ENCODE measurements at regions not wholly inside any gene's neighbourhood (a gene's known extent, or its start where the extent isn't known, plus 50 kb on each side); places are given as distances from the start of the nearest gene placed in this dataset.

DNA sequence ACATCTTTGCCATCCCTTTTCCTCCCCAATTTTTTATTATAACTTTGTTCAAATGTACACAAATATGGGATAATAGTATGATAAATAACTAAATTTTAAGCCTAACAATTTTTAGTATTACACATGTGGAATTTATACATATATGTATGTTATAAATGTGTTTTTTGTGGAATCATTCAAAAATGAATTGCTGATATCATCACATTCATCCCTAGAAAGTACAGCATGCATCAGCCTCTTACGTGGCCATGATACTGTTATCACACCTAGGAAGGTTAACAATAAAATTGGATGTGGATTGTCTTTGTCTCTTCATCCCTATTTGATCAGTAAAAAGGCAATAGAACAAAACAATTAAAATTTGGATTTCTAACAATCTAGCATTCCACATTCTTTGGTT, 73.7 kb upstream of the DAP start:
- H3K23ac ChIP-seq (ENCODE audit: low read length in 2 of 2): no peak overlapping the region
- no peak overlapping the region for H2AK5ac ChIP-seq (ENCODE audit: low read length, severe bottlenecking)
- no peak overlapping the region for H2AFZ ChIP-seq (ENCODE audit: low read depth, low read length)
- H2BK120ac ChIP-seq (ENCODE audit: low read depth, low read length): no peak overlapping the region
- H3K14ac ChIP-seq (ENCODE audit: low read length in 2 of 2): no peak overlapping the region
- no peak overlapping the region for H2BK5ac ChIP-seq (ENCODE audit: low read depth, low read length, poor library complexity, severe bottlenecking)
- H3K4me3 ChIP-seq (ENCODE audit: insufficient read depth in 1 of 2, low read depth in 1 of 2, low read length in 2 of 2): no peak overlapping the region
- H3K79me1 ChIP-seq (replicated peaks; ENCODE audit: low read length, poor library complexity, severe bottlenecking): no peaks in the 10 kb centered on the region
- no peak overlapping the region for H3K4me2 ChIP-seq (ENCODE audit: low read length, poor library complexity, severe bottlenecking)
- no peak overlapping the region for H2BK15ac ChIP-seq (ENCODE audit: low read depth, poor library complexity, severe bottlenecking)
- no peak for DNase-seq
- H2BK12ac ChIP-seq (ENCODE audit: low read length in 2 of 2): no peak overlapping the region
- H3K9ac ChIP-seq (ENCODE audit: low read length): no peak overlapping the region
- no peaks in the 10 kb centered on the region for H3K9me3 ChIP-seq (ENCODE audit: control insufficient read depth, low read length)
- no peaks in the 10 kb centered on the region for H3K27me3 ChIP-seq (ENCODE audit: control insufficient read depth in 1 of 2, insufficient read depth in 1 of 2, low read length in 2 of 2)
- H3K4me1 ChIP-seq (ENCODE audit: control insufficient read depth, insufficient read depth, low read depth, low read length): peaks cover 6% of the 10 kb centered on the region
- H3K36me3 ChIP-seq (ENCODE audit: control insufficient read depth in 1 of 2, insufficient read depth in 2 of 2, low read depth in 1 of 2, low read length in 2 of 2): no peaks in the 10 kb centered on the region
- H3K27ac ChIP-seq (ENCODE audit: low read length, poor library complexity, severe bottlenecking): no peak overlapping the region
- H4K8ac ChIP-seq (ENCODE audit: low read length): no peak overlapping the region
- WGBS: no CpG with 5 or more reads among the region's 1 CpG
- no peak overlapping the region for H3K4ac ChIP-seq (ENCODE audit: low read depth in 1 of 2, low read length in 2 of 2)
- H3K18ac ChIP-seq (ENCODE audit: low read depth in 1 of 2, low read length in 2 of 2): no peak overlapping the region
- no peak overlapping the region for H4K91ac ChIP-seq (ENCODE audit: low read length)

DNA sequence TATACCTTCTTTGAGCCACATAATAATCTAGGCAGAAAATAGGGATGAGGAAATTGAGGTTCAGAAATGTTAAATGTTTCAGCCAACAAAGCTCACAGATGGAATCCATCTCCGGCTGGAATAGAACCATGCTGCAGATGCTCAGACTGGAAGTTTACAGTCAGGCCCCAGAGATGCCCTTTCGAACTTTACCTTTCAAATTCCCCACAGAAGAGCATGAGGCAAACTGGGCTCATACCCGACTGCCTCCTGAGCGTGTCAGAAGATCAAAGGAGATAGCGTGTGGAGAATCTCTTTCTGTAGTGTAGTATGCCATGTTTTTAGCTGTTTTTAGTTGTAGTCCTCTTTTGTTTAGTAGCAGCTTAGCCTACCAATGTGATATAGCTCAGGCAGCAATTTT, 72.0 kb upstream of the DAP start:
- H3K14ac ChIP-seq (ENCODE audit: low read length in 2 of 2): no peak overlapping the region
- H3K79me1 ChIP-seq (replicated peaks; ENCODE audit: low read length, poor library complexity, severe bottlenecking): no peaks in the 10 kb centered on the region

DNA sequence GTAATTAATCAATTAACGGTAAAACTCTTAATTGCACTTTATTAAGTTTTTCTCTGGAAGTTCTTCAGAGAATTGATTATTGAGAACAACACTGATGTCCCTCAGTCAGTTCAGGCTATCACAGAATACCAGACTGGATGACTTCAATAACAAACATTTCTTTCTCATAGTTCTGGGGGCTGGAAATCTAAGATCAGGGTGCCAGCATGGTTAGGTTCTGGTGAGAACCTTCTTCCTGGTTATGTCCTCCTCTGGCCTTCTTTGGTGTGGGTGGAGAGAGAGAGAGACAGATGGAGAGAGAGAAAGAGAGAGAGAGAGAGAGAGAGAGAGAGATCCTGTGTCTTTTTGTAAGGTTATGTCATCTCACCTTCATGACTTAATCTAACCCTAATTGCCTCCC, 71.4 kb upstream of the DAP start:
- Histone ChIP-seq H2AFZ (ENCODE audit: low read depth, low read length) (no peak overlapping the region), H3K4me2 (ENCODE audit: low read length, poor library complexity, severe bottlenecking) (no peak overlapping the region), H3K18ac (ENCODE audit: low read depth in 1 of 2, low read length in 2 of 2) (no peak overlapping the region), H3K27me3 (ENCODE audit: control insufficient read depth in 1 of 2, insufficient read depth in 1 of 2, low read length in 2 of 2) (no peaks in the 10 kb centered on the region), H2AK5ac (ENCODE audit: low read length, severe bottlenecking) (peak overlapping the region; percentile 74), H2BK5ac (ENCODE audit: low read depth, low read length, poor library complexity, severe bottlenecking) (no peak overlapping the region), H3K27ac (ENCODE audit: low read length, poor library complexity, severe bottlenecking) (no peak overlapping the region), H3K36me3 (ENCODE audit: control insufficient read depth in 1 of 2, insufficient read depth in 2 of 2, low read depth in 1 of 2, low read length in 2 of 2) (no peaks in the 10 kb centered on the region), H3K23ac (ENCODE audit: low read length in 2 of 2) (no peak overlapping the region), H3K9me3 (ENCODE audit: control insufficient read depth, low read length) (no peaks in the 10 kb centered on the region), H3K4ac (ENCODE audit: low read depth in 1 of 2, low read length in 2 of 2) (no peak overlapping the region), H4K91ac (ENCODE audit: low read length) (no peak overlapping the region), H2BK15ac (ENCODE audit: low read depth, poor library complexity, severe bottlenecking) (peak overlapping the region; percentile 40), H4K8ac (ENCODE audit: low read length) (no peak overlapping the region), H3K4me1 (ENCODE audit: control insufficient read depth, insufficient read depth, low read depth, low read length) (peaks cover 6% of the 10 kb centered on the region), H2BK120ac (ENCODE audit: low read depth, low read length) (no peak overlapping the region), H3K79me1 (replicated peaks; ENCODE audit: low read length, poor library complexity, severe bottlenecking) (no peaks in the 10 kb centered on the region), H3K9ac (ENCODE audit: low read length) (no peak overlapping the region), H2BK12ac (ENCODE audit: low read length in 2 of 2) (peak overlapping the region; percentile 46 to 71), H3K4me3 (ENCODE audit: insufficient read depth in 1 of 2, low read depth in 1 of 2, low read length in 2 of 2) (no peak overlapping the region), H3K14ac (ENCODE audit: low read length in 2 of 2) (no peak overlapping the region)
- WGBS: no CpG with 5 or more reads among the region's 1 CpG
- no peak for DNase-seq

More for the DNA sequence above, 72.0 kb upstream of the DAP start:
- DNase-seq: peak; percentile 32
- Histone ChIP-seq H3K9ac (ENCODE audit: low read length) (no peak overlapping the region), H3K27ac (ENCODE audit: low read length, poor library complexity, severe bottlenecking) (no peak overlapping the region), H3K18ac (ENCODE audit: low read depth in 1 of 2, low read length in 2 of 2) (no peak overlapping the region), H2BK5ac (ENCODE audit: low read depth, low read length, poor library complexity, severe bottlenecking) (no peak overlapping the region), H3K4me2 (ENCODE audit: low read length, poor library complexity, severe bottlenecking) (no peak overlapping the region), H4K91ac (ENCODE audit: low read length) (no peak overlapping the region), H2BK12ac (ENCODE audit: low read length in 2 of 2) (peak overlapping the region in 1 of 2 experiments; percentile 95), H3K23ac (ENCODE audit: low read length in 2 of 2) (no peak overlapping the region), H2BK15ac (ENCODE audit: low read depth, poor library complexity, severe bottlenecking) (no peak overlapping the region), H2AFZ (ENCODE audit: low read depth, low read length) (no peak overlapping the region), H3K4ac (ENCODE audit: low read depth in 1 of 2, low read length in 2 of 2) (no peak overlapping the region), H3K9me3 (ENCODE audit: control insufficient read depth, low read length) (no peaks in the 10 kb centered on the region), H2BK120ac (ENCODE audit: low read depth, low read length) (no peak overlapping the region), H3K4me1 (ENCODE audit: control insufficient read depth, insufficient read depth, low read depth, low read length) (peaks cover 6% of the 10 kb centered on the region), H4K8ac (ENCODE audit: low read length) (no peak overlapping the region), H3K27me3 (ENCODE audit: control insufficient read depth in 1 of 2, insufficient read depth in 1 of 2, low read length in 2 of 2) (no peaks in the 10 kb centered on the region), H3K4me3 (ENCODE audit: insufficient read depth in 1 of 2, low read depth in 1 of 2, low read length in 2 of 2) (no peak overlapping the region), H3K36me3 (ENCODE audit: control insufficient read depth in 1 of 2, insufficient read depth in 2 of 2, low read depth in 1 of 2, low read length in 2 of 2) (no peaks in the 10 kb centered on the region), H2AK5ac (ENCODE audit: low read length, severe bottlenecking) (no peak overlapping the region)
- WGBS: 79% methylated on average over 5 of the region's 5 CpGs

DNA sequence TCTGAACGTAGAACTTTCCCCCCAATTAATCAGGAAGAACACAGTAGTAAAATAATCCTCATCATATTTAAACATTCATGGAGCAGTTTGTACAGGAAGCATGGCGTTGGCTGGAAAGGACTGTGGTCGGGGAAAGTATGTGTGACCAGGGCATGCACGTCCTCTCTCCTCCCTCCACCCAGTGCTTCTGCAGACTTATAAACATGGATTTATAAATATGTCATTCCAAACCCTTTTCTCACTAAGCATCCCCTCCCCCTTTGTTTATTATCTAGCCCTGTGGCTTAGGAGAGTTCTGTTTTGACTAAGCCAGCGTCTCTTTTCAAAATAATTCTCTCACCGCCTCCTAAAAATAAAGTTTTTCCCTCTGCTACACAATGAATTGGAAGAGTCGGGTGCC, 70.4 kb upstream of the DAP start:
- H2AFZ ChIP-seq (ENCODE audit: low read depth, low read length): no peak overlapping the region
- H3K27ac ChIP-seq (ENCODE audit: low read length, poor library complexity, severe bottlenecking): no peak overlapping the region
- no peak overlapping the region for H3K23ac ChIP-seq (ENCODE audit: low read length in 2 of 2)
- no peaks in the 10 kb centered on the region for H3K9me3 ChIP-seq (ENCODE audit: control insufficient read depth, low read length)
- H4K91ac ChIP-seq (ENCODE audit: low read length): no peak overlapping the region
- no peaks in the 10 kb centered on the region for H3K27me3 ChIP-seq (ENCODE audit: control insufficient read depth in 1 of 2, insufficient read depth in 1 of 2, low read length in 2 of 2)
- peak; percentile 92 for DNase-seq
- peak overlapping the region in 1 of 2 experiments; percentile 46 for H3K18ac ChIP-seq (ENCODE audit: low read depth in 1 of 2, low read length in 2 of 2)
- no peak overlapping the region for H2BK120ac ChIP-seq (ENCODE audit: low read depth, low read length)
- 1% methylated on average over 4 of the region's 7 CpGs for WGBS
- H3K14ac ChIP-seq (ENCODE audit: low read length in 2 of 2): no peak overlapping the region
- no peak overlapping the region for H2BK12ac ChIP-seq (ENCODE audit: low read length in 2 of 2)
- no peak overlapping the region for H4K8ac ChIP-seq (ENCODE audit: low read length)
- peaks cover 9% of the 10 kb centered on the region for H3K4me1 ChIP-seq (ENCODE audit: control insufficient read depth, insufficient read depth, low read depth, low read length)
- H2BK5ac ChIP-seq (ENCODE audit: low read depth, low read length, poor library complexity, severe bottlenecking): no peak overlapping the region
- H3K9ac ChIP-seq (ENCODE audit: low read length): no peak overlapping the region
- no peak overlapping the region for H2BK15ac ChIP-seq (ENCODE audit: low read depth, poor library complexity, severe bottlenecking)
- H3K79me1 ChIP-seq (replicated peaks; ENCODE audit: low read length, poor library complexity, severe bottlenecking): no peaks in the 10 kb centered on the region
- H3K36me3 ChIP-seq (ENCODE audit: control insufficient read depth in 1 of 2, insufficient read depth in 2 of 2, low read depth in 1 of 2, low read length in 2 of 2): no peaks in the 10 kb centered on the region
- no peak overlapping the region for H3K4ac ChIP-seq (ENCODE audit: low read depth in 1 of 2, low read length in 2 of 2)
- no peak overlapping the region for H3K4me2 ChIP-seq (ENCODE audit: low read length, poor library complexity, severe bottlenecking)
- no peak overlapping the region for H3K4me3 ChIP-seq (ENCODE audit: insufficient read depth in 1 of 2, low read depth in 1 of 2, low read length in 2 of 2)
- no peak overlapping the region for H2AK5ac ChIP-seq (ENCODE audit: low read length, severe bottlenecking)

All from mesenchymal stem cell (in vitro differentiated cells and primary cell).